Epithelial cell of esophagus (primary cell): ENCODE measurements at regions not wholly inside any gene's neighbourhood (a gene's known extent, or its start where the extent isn't known, plus 50 kb on each side); places are given as distances from the start of the nearest gene placed in this dataset.

ENCODE experiments used
- DNase-seq: peaks from one replicate; pipeline ENCODE4 v3.0.0; 2010; ENCODE audit warnings: low read depth
- H3K4me3 ChIP-seq: 2 replicates; pipeline ENCODE4 v1.5.1; 2011; ENCODE audit warnings: mild to moderate bottlenecking, low read length, control low read depth
- TF ChIP-seq, protein P1 (sequence below): IDR thresholded peaks from 2 replicates; pipeline ENCODE4 v1.5.1; 2011; ENCODE audit warnings: low read depth, mild to moderate bottlenecking, low read length, control low read depth, inconsistent platforms; ENCODE audit not compliant: insufficient read depth; ENCODE audit errors: missing control alignments

DNA sequence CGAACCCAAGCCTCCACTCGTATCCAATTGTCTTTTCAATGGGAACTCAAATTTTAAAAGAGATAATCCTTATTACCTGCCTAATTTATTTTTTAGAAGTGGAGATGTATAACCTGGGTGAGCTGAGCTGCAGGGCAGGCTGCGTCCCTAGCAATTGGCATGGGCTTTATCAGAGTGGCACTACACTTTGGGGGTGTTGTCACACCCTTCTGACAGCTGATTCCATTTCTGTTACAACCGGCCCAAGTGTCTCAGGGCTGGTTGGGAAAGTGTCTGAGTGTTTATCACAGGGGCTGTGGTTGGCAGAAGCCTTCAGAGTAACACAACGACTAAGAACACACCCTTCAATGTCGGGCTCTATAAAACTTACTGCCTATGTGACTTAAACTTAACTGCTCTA lies 295.0 kb downstream of the SMAD2 start:
- TF ChIP-seq, protein P1, sequence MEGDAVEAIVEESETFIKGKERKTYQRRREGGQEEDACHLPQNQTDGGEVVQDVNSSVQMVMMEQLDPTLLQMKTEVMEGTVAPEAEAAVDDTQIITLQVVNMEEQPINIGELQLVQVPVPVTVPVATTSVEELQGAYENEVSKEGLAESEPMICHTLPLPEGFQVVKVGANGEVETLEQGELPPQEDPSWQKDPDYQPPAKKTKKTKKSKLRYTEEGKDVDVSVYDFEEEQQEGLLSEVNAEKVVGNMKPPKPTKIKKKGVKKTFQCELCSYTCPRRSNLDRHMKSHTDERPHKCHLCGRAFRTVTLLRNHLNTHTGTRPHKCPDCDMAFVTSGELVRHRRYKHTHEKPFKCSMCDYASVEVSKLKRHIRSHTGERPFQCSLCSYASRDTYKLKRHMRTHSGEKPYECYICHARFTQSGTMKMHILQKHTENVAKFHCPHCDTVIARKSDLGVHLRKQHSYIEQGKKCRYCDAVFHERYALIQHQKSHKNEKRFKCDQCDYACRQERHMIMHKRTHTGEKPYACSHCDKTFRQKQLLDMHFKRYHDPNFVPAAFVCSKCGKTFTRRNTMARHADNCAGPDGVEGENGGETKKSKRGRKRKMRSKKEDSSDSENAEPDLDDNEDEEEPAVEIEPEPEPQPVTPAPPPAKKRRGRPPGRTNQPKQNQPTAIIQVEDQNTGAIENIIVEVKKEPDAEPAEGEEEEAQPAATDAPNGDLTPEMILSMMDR = no peak
- no peak overlapping the region for H3K4me3 ChIP-seq
- DNase-seq = no peak

DNA sequence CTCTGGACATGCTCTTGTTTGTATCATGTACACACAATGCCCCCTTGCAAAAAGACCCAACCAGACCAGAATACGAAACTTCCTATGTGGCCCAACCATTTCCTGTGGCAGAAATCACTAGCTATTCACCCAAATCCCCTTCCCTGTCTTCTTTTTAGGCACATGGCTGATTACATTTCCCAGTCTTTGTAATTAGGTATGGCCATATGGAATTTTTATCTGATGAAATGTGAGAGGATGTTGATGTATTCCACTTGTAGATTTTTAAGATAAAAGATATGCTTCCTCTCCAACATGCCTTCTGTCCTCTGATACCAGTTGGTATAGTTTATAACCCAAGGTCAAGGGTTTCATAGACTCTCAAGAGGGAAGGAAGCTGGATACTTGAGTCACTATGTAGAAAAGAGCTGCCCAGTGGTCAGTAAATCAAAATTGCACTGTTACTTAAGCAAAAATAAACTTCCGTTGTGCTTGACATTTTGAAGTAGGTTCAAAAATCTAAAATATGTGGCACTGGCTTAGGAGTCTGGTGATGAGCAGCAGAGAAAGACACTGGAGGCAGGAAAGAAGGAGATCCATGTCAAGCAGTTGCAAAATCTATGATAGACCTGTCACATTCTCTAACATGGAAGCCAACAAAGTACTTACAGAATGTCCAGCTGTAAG lies 297.4 kb downstream of the SMAD2 start:
- TF ChIP-seq, protein P1 = no peak
- H3K4me3 ChIP-seq = no peak overlapping the region
- no peak for DNase-seq

DNA sequence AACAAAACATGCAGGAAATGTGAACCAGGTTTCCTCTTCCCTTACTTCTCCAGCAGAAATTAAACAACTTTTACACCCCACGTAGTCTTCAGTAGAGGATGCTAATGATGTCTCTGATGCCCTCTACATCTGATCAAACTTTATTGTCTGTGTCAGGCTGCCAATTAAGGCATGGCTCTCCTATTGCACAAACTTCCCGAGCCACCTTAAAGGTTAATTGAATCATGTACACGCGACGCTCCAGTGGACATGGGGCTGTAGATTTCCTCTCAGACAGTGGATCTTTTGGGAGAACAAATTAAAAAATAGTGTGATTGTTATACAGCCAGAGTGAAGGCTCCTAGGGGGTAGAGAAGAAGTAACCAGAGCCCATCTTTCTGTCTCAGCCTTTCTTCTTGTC lies 301.6 kb downstream of the SMAD2 start:
- TF ChIP-seq, protein P1 = no peak
- no peak overlapping the region for H3K4me3 ChIP-seq
- DNase-seq = no peak

DNA sequence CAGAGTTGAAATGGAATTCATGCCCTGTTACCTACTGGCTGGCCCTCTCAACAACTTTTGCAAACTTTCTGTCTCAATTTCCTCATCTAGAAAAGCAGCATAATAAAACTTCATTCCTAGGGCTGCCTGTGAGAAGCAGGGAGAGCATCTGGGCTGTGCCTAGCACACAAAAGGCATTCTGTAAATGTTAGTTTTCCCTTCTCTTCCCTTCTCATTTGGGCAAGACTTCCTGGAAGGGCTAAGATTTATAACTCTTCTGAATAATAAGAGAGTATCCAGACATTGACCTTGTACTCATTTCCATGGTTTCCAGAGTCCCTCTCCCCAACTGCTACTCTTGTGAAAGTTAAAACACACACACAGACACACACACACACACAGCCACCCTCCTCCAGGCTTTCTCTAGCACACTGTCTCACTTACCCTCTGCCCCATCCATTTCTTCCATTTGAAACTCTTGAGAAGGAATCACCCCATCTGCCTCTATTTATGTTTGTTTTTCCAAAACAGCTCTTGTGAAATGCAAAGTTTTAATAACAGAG lies 302.1 kb downstream of the SMAD2 start:
- no peak overlapping the region for H3K4me3 ChIP-seq
- TF ChIP-seq, protein P1 = no peak
- DNase-seq = no peak

DNA sequence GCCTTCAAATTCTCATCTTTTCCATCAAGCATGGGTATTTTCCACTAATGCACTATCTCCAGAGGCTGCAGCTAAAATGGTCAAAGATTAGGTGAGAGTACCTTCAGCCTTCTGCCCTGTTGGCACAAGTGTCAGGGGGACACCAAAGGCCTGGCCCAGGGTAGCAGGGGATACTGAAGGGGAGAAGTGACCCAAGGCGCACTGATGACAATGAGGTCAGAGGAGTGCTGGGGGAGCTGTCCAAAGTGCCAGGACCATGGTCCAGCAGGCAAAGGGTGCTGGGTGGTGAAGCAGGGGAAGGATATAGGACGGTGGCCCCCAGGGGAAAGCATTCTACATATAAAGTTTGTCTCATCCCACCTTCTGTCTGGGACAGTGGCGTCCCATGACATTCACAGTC lies 303.4 kb downstream of the SMAD2 start:
- TF ChIP-seq, protein P1 = no peak
- no peak overlapping the region for H3K4me3 ChIP-seq
- no peak for DNase-seq

DNA sequence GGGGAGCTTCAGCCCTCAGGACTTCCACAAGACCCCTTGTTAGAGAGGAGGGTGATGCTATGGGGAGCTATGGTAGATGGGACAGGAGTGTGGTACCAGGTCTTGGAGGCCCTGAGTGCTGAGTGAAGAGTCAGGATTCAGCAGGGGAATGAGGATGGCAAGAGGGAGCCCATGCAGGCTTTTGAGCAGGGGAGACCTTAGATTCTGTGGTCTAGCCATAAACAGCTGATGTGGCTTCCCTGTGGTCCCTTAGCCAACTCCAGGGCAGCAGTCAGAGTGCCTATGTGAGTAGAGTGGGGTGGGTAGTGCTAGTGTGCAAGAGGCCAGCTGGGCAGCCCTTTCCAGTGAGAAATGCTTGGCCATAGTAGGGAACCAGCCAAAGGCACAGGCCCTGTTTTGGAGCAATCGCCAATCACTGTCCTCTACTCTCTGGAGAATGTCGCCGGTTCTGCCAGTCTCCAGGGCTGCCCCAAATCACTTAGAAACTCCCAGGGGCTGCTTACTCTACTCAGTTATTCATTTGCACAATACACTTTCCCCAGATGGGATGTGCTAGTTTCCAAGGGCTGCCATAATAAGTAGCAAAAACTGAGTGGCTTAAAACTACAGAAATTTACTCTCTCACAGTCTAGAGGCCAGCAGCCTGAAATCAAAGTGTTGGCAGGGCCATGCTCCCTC lies 310.5 kb downstream of the SMAD2 start:
- TF ChIP-seq, protein P1 = no peak
- no peak for DNase-seq
- no peak overlapping the region for H3K4me3 ChIP-seq
